KOPT-K1 (cell line): ENCODE measurements at regions not wholly inside any gene's neighbourhood (a gene's known extent, or its start where the extent isn't known, plus 50 kb on each side); places are given as distances from the start of the nearest gene placed in this dataset.

Source experiments
- H3K27ac ChIP-seq: fragments of 200-600 bp; sonication (generic); 2 replicates; pipeline ENCODE4 v1.5.1; 2016; ENCODE audit warnings: antibody characterized with exemption, mild to moderate bottlenecking, low read depth, low read length; ENCODE audit not compliant: poor library complexity, severe bottlenecking
- H3K36me3 ChIP-seq: fragments of 200-600 bp; sonication (generic); 2 replicates; pipeline ENCODE4 v1.5.1; 2017; ENCODE audit warnings: antibody characterized with exemption, mild to moderate bottlenecking, low read length, moderate library complexity; ENCODE audit not compliant: insufficient read depth
- H3K9me3 ChIP-seq: fragments of 200-600 bp; sonication (generic); 2 replicates; pipeline ENCODE4 v1.5.1; 2017; ENCODE audit warnings: antibody characterized with exemption, low read length, mild to moderate bottlenecking; ENCODE audit not compliant: insufficient read depth, poor library complexity, severe bottlenecking

DNA sequence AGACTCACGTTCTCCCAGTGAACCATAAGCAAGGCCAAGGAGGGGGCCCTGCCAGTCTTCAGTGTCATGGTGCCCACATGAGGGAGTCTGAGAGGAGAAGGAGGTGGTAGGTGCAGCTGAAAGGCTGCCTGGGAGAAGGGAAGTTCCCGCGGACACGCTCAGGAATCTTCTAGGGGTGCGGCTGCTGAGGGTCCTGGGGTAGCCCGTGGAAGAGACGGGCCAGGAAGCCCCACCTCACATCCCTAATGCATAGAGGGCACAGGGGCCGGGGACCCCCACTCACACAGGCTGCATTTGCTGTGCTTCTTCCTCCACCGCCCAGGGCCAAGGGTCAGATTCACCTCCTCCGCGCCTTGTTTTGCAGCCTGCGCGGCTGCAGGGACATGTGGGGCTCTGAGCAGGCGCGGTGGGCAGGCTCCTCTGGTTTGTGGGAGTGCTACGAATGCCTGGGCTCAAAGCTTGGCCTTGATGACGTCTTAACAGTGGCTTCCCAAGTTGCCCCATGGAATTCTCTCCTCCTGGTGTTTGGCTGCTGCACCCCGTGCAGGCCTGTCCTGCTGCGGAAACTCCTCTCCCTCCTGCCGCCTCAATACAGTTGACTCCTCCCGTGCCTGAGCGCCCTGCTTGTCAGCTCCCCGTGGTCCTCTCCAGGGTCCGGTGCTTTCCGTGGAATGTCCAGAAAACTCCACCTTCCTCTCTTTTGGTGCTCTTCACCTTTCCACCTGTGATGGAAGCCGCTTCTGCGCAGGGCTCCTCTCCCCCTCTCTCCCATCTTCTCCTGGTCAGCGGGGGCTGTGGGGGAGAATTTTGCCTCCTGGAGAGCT lies 95.7 kb downstream of the VAPA start:
- Histone ChIP-seq H3K27ac (no peak overlapping the region), H3K9me3 (no peaks in the 10 kb centered on the region), H3K36me3 (no peaks in the 10 kb centered on the region)

DNA sequence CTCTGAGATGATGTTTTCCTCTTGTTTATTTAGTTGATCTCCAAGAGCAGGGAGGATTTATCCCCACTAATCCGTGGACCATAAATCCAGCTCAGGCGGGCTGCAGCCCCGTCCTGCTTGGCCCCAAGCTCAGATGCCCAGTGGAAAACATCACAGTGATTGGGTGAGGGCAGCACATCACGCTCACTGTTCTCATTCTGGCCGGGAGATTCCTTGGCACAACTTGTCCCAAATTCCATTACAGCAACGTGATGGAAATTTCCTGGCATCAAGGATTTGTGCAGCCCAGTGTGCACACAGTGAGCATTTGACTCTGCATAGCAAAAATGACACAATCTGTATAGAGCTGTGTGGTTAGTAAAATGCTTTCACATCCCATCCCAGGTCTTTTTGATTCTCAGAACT lies 96.8 kb downstream of the VAPA start:
- Histone ChIP-seq H3K9me3 (no peaks in the 10 kb centered on the region), H3K27ac (no peak overlapping the region), H3K36me3 (no peaks in the 10 kb centered on the region)

DNA sequence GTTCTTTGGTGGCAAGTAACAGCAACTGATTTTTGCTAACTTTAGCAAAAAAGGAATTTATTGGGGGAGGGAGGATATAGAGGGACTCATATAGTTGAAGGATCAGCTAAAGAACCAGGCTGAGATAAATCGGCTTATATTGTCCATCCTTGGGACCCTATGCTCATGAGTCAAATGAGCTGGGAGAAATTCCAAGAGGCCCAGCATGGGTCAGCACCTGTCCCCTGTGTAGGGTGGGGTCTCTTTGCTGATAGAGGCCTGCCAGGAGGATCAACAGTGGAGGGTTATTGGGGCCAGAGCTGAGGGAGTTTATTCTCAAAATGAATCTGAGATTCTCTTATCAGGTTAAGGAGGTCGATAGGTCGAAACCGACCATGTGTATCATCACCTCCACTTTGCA lies 97.2 kb downstream of the VAPA start:
- no peaks in the 10 kb centered on the region for H3K9me3 ChIP-seq
- H3K36me3 ChIP-seq: no peaks in the 10 kb centered on the region
- H3K27ac ChIP-seq: no peak overlapping the region

DNA sequence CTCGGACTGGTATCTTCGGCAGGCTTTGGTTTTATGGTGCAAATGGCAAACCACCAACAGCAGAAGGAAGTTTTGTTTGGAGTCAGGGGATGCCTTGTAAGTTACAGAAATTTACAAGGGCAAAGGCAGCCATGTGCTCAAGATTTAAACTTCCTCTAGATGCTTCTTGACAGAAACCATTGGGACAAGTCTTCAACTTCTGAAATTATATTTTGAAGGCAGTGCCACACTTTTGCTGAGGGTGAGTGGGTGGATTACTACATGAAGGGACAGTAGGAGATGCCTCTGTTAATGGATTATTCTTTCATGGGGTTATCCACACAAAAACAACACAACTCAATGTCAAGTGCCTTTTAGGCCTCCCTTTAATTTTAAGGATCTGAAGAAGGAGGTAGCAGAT lies 97.9 kb downstream of the VAPA start:
- H3K36me3 ChIP-seq: no peaks in the 10 kb centered on the region
- H3K27ac ChIP-seq: no peak overlapping the region
- no peaks in the 10 kb centered on the region for H3K9me3 ChIP-seq

DNA sequence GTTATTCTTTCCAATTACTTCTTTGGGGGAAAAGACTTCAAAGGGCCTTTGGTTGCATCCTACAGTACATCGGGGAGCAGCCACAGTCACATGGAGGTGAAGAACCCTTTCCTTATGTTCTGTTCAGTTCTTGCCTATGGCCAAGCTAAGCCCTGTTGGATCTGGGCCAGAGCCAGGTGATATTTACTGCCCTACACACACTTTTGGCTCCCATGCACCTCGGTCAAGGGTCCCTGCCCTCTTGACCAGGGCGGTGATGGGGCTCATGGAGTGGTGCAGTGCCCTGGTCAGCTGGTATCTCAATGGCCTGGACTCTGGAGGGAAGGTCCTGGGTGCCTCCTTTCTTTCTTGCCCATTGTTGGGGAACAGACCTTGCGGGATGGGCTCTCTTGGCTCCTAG lies 98.7 kb downstream of the VAPA start:
- Histone ChIP-seq H3K27ac (no peak overlapping the region), H3K9me3 (no peaks in the 10 kb centered on the region), H3K36me3 (no peaks in the 10 kb centered on the region)

DNA sequence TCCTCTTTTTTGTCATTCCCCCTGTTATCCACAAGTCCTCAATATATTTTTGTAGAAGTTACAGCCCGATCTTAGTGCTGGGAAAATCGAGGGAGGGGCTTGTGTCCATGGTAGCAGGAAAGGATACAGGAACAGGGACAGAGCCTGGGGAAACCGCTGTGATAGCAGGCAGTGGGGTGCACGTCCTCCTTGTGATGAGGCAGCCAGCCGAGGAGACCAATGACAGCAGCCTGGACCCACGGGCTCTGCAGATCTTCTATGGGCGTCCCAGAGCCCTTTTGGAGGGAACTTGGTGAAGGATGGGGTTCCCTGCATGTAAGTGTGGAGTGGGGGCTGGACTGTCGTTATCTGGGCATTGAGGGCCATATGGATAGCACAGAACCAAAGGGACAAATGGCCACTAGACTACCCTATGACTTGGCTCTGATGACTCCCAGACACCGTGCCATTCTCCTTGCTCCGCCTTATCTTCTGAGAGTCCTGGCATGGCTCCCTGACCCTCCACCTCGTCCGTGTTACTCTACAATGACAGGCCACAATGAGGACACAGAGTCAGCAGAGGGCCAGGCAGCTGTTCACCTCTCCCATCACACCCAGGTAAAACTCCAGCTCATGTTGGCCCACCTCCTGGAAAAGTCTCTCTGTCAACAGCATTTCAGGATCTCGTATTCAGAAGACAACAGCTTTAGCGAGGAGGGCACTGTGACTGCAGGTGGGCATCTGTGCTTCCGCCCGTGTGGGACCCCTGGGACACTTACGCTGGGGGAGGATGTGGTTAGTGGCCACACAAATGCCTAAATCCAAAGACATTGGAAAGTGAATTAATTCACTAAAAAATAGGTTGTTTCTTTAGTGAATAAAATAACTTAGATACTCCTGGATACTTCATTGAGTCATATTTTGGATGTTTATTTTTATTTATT lies 100.1 kb downstream of the VAPA start:
- no peak overlapping the region for H3K27ac ChIP-seq

DNA sequence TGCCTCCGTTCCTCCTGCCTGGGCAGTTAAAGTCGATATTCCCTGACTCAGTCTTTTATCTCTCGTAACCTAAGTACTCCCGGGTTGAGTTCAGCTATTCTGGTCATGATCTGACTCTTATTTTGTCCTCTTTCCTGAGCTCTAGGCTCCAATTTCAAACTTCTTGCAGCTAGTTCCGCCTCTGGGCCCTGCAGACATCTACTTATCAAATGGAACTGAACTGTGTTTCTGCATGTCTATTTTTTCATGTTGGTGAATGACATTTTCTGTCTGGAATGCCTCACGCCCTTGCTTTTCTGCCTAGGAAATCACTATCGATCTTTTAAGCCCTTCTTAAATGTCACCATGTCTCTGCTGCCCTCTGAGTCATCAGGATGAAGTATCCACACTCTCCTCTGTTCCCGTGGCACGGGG lies 101.5 kb downstream of the VAPA start:
- no peaks in the 10 kb centered on the region for H3K36me3 ChIP-seq
- no peaks in the 10 kb centered on the region for H3K9me3 ChIP-seq
- H3K27ac ChIP-seq: no peak overlapping the region

More for the DNA sequence above, 100.1 kb downstream of the VAPA start:
- Histone ChIP-seq H3K36me3 (no peaks in the 10 kb centered on the region), H3K9me3 (no peaks in the 10 kb centered on the region)

DNA sequence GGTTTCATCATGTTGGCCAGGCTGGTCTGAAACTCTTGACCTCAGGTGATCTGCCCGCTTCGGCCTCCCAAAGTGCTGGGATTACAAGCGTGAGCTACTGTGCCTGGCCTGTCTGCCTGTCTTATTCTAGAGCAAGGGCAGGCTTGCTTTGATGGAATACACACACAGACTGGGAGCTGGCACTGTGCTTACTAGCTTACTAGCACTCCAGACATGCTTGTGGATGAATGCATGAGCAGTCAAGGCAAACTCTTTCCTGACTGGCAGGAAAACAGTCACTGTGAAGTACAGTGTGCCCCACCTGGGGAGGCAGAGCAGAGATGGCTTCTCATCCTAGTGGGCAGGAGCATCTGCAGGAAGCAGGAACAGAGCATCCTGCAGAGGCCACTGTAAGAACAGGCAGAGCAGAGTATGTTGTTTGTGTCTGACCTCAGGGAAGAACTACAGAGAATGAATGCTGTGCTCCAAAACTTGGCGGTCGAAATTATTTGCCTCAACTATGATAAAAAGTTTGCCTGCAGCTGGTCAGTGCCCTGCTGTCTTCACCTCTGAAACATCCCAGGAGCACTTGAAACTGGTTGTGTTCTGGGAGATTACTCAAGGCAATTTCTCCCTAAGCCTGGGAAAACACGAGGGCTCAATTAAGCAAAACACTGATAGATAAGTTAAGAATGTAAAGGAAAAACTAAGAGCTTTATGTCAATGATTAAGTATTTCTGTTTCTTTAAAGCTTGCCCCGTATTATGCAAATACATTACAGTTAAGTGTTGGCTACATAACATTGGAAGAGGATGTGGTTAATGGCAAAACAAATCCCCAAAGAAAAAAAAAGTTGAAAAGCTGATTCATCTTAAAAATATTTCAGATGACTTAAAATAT lies 102.4 kb downstream of the VAPA start:
- H3K27ac ChIP-seq: peak overlapping the region; percentile 51
- H3K9me3 ChIP-seq: no peaks in the 10 kb centered on the region
- no peaks in the 10 kb centered on the region for H3K36me3 ChIP-seq

DNA sequence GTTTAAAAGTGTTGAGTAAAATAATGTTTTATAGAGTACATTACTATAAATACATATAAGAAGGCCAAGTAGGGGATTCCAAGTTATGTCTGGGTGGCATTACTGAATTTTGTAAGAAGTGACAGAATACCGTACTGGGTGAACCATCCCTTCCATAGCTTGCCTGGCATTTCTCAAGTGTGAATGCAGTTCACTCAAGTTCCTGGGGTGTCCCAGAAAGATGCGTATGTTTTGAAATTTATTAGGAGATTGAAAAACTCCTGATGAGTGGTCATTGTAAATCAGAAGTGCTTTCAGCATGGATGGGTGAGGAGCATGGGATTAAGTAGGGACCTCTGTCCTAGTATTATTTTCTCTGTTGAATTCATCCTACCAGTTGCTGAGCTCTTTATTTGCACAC lies 103.2 kb downstream of the VAPA start:
- Histone ChIP-seq H3K36me3 (no peaks in the 10 kb centered on the region), H3K9me3 (no peaks in the 10 kb centered on the region), H3K27ac (peak overlapping the region; percentile 51)

DNA sequence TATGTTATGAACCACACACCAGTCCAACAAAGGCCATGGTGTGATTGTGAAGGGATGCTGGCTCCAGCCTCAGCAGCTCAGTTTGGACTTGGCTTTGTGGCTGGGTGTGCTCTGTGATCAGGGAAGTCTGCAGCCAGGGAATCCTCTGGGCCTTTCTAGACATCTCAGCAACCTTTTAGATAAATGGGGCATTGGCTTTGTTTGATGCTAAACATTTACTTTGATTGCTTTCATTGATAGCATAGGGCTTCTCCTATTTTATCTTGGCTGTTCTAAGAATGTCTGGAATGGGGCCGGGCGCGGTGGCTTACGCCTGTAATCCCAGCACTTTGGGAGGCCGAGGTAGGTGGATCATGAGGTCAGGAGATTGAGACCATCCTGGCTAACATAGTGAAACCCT lies 104.5 kb downstream of the VAPA start:
- Histone ChIP-seq H3K36me3 (no peaks in the 10 kb centered on the region), H3K27ac (no peak overlapping the region), H3K9me3 (no peaks in the 10 kb centered on the region)

DNA sequence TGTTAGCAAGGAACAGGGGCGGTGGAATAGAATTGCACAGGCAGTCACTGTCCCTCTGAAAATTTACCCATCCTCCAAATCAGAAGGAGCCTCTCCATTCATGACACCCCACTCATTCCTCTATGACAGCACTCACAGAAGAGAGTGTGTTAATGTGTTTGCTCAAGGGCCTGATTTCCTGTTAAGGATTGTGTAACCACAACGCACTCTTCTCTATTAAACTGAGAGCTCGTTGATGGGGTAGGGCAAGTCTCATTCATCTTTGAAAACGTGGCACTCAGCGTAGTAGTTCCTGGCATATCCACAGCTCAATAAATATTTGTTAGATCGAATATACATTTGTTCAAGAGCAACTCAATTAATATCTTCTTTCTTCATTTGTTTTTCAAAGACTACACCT lies 106.4 kb downstream of the VAPA start:
- Histone ChIP-seq H3K27ac (no peak overlapping the region), H3K36me3 (no peaks in the 10 kb centered on the region), H3K9me3 (no peaks in the 10 kb centered on the region)

DNA sequence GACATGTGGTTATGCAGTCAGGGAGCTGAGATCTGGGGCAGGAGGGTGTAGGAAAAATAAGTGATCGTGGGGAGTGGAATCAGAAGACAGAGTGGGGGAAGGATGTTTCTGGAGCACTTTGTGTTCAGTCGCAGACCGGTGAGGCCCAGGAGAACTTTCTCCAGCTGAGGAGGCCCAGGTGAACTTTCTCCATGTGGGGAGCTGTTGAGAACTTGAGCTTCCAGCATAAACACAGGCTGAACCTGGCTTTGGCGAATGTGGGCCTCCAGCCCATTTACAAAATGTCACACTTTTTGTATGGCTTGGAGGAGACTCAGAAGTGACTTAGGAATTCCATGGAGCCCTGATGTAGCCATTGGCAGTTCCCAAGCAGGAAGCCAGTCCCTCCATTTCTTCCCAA lies 108.5 kb downstream of the VAPA start:
- H3K36me3 ChIP-seq: no peaks in the 10 kb centered on the region
- H3K27ac ChIP-seq: no peak overlapping the region
- no peaks in the 10 kb centered on the region for H3K9me3 ChIP-seq

DNA sequence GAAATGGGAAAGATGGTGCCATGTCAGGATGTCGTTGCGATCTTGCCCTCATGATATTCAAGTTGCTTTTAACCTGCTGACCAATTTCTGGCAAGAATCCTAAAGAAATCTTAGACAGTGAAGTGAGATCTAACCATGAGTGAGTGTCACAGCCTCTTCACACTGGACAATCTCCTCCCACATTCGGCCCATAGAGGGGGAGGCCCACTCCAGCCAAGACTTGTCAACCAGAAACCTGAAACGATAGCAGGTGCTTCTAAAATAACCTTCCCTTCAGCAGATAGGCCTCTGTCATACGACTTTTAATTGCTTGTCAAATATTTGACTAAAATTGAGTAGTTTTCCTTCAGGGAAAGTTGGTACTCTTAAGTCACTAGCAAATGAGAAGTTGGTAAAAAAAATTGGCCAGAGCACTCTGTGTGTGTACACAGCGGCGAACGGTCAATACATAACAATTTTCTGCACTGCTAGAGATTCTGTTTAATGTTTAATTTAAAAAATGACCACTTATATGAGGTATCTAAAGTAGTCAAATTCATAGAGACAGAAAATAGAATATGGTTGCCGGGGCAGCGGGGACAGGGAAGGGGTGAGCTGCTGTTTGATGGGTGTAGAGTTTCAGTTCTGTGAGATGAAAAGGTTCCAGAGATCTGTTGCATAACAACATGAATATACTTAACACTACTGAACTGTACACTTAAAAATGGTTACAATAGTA lies 110.2 kb downstream of the VAPA start:
- H3K36me3 ChIP-seq: no peaks in the 10 kb centered on the region
- no peak overlapping the region for H3K27ac ChIP-seq
- no peaks in the 10 kb centered on the region for H3K9me3 ChIP-seq
